ENCODE measurements at regions not wholly inside any gene's neighbourhood (a gene's known extent, or its start where the extent isn't known, plus 50 kb on each side); places are given as distances from the start of the nearest gene placed in this dataset.

DNA sequence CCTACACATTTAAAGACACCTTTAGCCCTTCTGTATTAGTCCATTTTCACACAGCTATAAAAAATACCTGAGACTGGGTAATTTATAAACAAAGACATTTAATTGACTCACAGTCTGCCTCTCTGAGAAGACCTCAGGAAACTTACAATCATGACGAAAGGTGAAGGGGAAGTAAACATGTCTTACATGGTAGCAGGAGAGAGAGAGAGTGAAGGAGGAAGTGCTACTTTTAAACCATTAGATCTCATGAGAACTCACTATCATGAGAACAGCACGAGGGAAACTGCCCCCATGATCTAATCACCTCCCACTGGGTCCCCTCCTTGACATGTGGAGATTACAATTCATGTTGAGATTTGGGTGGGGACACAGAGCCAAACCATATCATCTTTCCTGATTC, 946.6 kb downstream of the SLC4A3 start:
- H3K27ac ChIP-seq (ENCODE audit: low read depth in 1 of 2, low read length in 1 of 2) = no peak overlapping the region
- H3K27me3 ChIP-seq (ENCODE audit: control insufficient read depth in 3 of 3, insufficient read depth in 3 of 3, low read length in 2 of 3) = no peaks in the 10 kb centered on the region
- peaks cover 0 to 4% (median 0%) of the 10 kb centered on the region in 4 donors for H3K9me3 ChIP-seq (ENCODE audit: control insufficient read depth in 4 of 4, insufficient read depth in 3 of 4, low read length in 3 of 4)
- H3K4me1 ChIP-seq (ENCODE audit: control insufficient read depth in 5 of 5, insufficient read depth in 5 of 5, low read length in 5 of 5) = no peaks in the 10 kb centered on the region
- no peak overlapping the region for H3K9ac ChIP-seq (ENCODE audit: insufficient read depth in 1 of 2, low read length in 2 of 2)
- H3K4me3 ChIP-seq = no peak overlapping the region
- no peak for ATAC-seq (ENCODE audit: insufficient read depth, low FRiP score)
- H3K36me3 ChIP-seq (ENCODE audit: control insufficient read depth in 4 of 4, insufficient read depth in 4 of 4, low read length in 4 of 4) = no peaks in the 10 kb centered on the region
- TF ChIP-seq, protein P1, sequence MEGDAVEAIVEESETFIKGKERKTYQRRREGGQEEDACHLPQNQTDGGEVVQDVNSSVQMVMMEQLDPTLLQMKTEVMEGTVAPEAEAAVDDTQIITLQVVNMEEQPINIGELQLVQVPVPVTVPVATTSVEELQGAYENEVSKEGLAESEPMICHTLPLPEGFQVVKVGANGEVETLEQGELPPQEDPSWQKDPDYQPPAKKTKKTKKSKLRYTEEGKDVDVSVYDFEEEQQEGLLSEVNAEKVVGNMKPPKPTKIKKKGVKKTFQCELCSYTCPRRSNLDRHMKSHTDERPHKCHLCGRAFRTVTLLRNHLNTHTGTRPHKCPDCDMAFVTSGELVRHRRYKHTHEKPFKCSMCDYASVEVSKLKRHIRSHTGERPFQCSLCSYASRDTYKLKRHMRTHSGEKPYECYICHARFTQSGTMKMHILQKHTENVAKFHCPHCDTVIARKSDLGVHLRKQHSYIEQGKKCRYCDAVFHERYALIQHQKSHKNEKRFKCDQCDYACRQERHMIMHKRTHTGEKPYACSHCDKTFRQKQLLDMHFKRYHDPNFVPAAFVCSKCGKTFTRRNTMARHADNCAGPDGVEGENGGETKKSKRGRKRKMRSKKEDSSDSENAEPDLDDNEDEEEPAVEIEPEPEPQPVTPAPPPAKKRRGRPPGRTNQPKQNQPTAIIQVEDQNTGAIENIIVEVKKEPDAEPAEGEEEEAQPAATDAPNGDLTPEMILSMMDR (IDR thresholded peaks at IDR 0.05; ENCODE audit: control extremely low read depth, extremely low read depth) = no peak
- DNase-seq = no peak
- 39 to 43% methylated on average over 2 of the region's 2 CpGs for WGBS, 2 donors

DNA sequence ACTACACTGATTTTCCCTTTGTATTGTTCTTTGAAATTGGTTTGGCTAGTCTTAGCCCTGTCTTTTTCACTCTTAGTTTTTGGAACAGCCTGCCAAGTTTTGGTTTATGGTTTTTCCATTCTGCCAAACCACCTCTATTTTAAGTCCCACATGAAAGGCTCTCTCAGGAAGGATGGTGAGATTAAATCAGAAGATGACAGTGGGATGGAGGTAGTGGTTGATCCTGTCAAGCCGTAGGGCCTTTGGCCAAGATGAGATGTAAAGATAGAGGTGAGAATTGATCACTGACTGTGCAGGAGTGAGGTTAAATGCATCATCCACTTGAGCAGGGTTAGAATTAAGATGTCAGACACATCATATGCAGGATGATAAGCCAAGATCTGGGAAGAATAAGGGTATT, 948.5 kb downstream of the SLC4A3 start:
- no peak for ATAC-seq (ENCODE audit: insufficient read depth, low FRiP score)
- H3K4me1 ChIP-seq (ENCODE audit: control insufficient read depth in 5 of 5, insufficient read depth in 5 of 5, low read length in 5 of 5) = no peaks in the 10 kb centered on the region
- H3K9ac ChIP-seq (ENCODE audit: insufficient read depth in 1 of 2, low read length in 2 of 2) = no peak overlapping the region
- no peak overlapping the region for H3K27ac ChIP-seq (ENCODE audit: low read depth in 1 of 2, low read length in 1 of 2)
- 50 to 92% methylated on average over 1 of the region's 1 CpG for WGBS, 2 donors
- TF ChIP-seq, protein P1 (IDR thresholded peaks at IDR 0.05; ENCODE audit: control extremely low read depth, extremely low read depth) = no peak
- no peaks in the 10 kb centered on the region for H3K27me3 ChIP-seq (ENCODE audit: control insufficient read depth in 3 of 3, insufficient read depth in 3 of 3, low read length in 2 of 3)
- H3K4me3 ChIP-seq = no peak overlapping the region
- H3K36me3 ChIP-seq (ENCODE audit: control insufficient read depth in 4 of 4, insufficient read depth in 4 of 4, low read length in 4 of 4) = no peaks in the 10 kb centered on the region
- peaks cover 0 to 4% (median 0%) of the 10 kb centered on the region in 4 donors for H3K9me3 ChIP-seq (ENCODE audit: control insufficient read depth in 4 of 4, insufficient read depth in 3 of 4, low read length in 3 of 4)
- no peak for DNase-seq

GRCh38 chr2:220579452-220579851, 952.0 kb downstream of the SLC4A3 start:
- Histone ChIP-seq H3K27ac (ENCODE audit: low read depth in 1 of 2, low read length in 1 of 2) (no peak overlapping the region), H3K4me3 (no peak overlapping the region), H3K27me3 (ENCODE audit: control insufficient read depth in 3 of 3, insufficient read depth in 3 of 3, low read length in 2 of 3) (no peaks in the 10 kb centered on the region), H3K36me3 (ENCODE audit: control insufficient read depth in 4 of 4, insufficient read depth in 4 of 4, low read length in 4 of 4) (no peaks in the 10 kb centered on the region), H3K9ac (ENCODE audit: insufficient read depth in 1 of 2, low read length in 2 of 2) (no peak overlapping the region), H3K4me1 (ENCODE audit: control insufficient read depth in 5 of 5, insufficient read depth in 5 of 5, low read length in 5 of 5) (no peaks in the 10 kb centered on the region), H3K9me3 (ENCODE audit: control insufficient read depth in 4 of 4, insufficient read depth in 3 of 4, low read length in 3 of 4) (no peaks in the 10 kb centered on the region)
- no peak for ATAC-seq (ENCODE audit: insufficient read depth, low FRiP score)
- WGBS, 2 donors = 75 to 84% methylated on average over 2 of the region's 2 CpGs
- no peak for DNase-seq
- TF ChIP-seq, protein P1 (IDR thresholded peaks at IDR 0.05; ENCODE audit: control extremely low read depth, extremely low read depth) = no peak

GRCh38 chr2:220580113-220580512, 952.7 kb downstream of the SLC4A3 start:
- TF ChIP-seq, protein P1 (IDR thresholded peaks at IDR 0.05; ENCODE audit: control extremely low read depth, extremely low read depth) = no peak
- Histone ChIP-seq H3K27me3 (ENCODE audit: control insufficient read depth in 3 of 3, insufficient read depth in 3 of 3, low read length in 2 of 3) (no peaks in the 10 kb centered on the region), H3K9ac (ENCODE audit: insufficient read depth in 1 of 2, low read length in 2 of 2) (no peak overlapping the region), H3K4me3 (no peak overlapping the region), H3K4me1 (ENCODE audit: control insufficient read depth in 5 of 5, insufficient read depth in 5 of 5, low read length in 5 of 5) (no peaks in the 10 kb centered on the region), H3K9me3 (ENCODE audit: control insufficient read depth in 4 of 4, insufficient read depth in 3 of 4, low read length in 3 of 4) (no peaks in the 10 kb centered on the region), H3K36me3 (ENCODE audit: control insufficient read depth in 4 of 4, insufficient read depth in 4 of 4, low read length in 4 of 4) (no peaks in the 10 kb centered on the region), H3K27ac (ENCODE audit: low read depth in 1 of 2, low read length in 1 of 2) (no peak overlapping the region)
- no peak for ATAC-seq (ENCODE audit: insufficient read depth, low FRiP score)
- DNase-seq = no peak
- WGBS, 2 donors = 80 to 83% methylated on average over 2 of the region's 2 CpGs

All from lung (tissue), 11 donors.